ENCODE measurements at regions not wholly inside any gene's neighbourhood (a gene's known extent, or its start where the extent isn't known, plus 50 kb on each side); places are given as distances from the start of the nearest gene placed in this dataset.
"Not testable (repeated sequence)": the region's sequence is repeated elsewhere in the genome, so short reads cannot be mapped to it uniquely, and the experiment has no call there.

- Mint-ChIP-seq H3K36me3 (ENCODE audit: insufficient read depth) (no peaks in the 10 kb centered on the region), H3K4me3 (no peak overlapping the region), H3K9me3 (peaks cover 6 to 7% of the 10 kb centered on the region in 2 donors), H3K27ac (no peak overlapping the region), H3K4me1 (ENCODE audit: low read depth in 2 of 2) (no peaks in the 10 kb centered on the region), H3K27me3 (no peaks in the 10 kb centered on the region)
- no peak for DNase-seq
- no peak for ATAC-seq (replicated peaks)
Observed at GRCh38 chr2:187769437-187769836, 215.2 kb upstream of the TFPI start.

GRCh38 chr2:187774551-187775071 is 220.4 kb upstream of the TFPI start:
- H3K27me3 Mint-ChIP-seq = no peaks in the 10 kb centered on the region
- H3K4me3 Mint-ChIP-seq = no peak overlapping the region
- H3K36me3 Mint-ChIP-seq (ENCODE audit: insufficient read depth) = no peaks in the 10 kb centered on the region
- H3K9me3 Mint-ChIP-seq = peaks cover 7 to 10% of the 10 kb centered on the region in 2 donors
- H3K27ac Mint-ChIP-seq = no peak overlapping the region
- no peak for DNase-seq
- no peaks in the 10 kb centered on the region for H3K4me1 Mint-ChIP-seq (ENCODE audit: low read depth in 2 of 2)
- ATAC-seq (replicated peaks) = no peak

GRCh38 chr2:187775196-187775595 is 221.0 kb upstream of the TFPI start:
- DNase-seq (no peak), ATAC-seq (replicated peaks) (no peak)
- peaks cover 7 to 8% of the 10 kb centered on the region in 2 donors for H3K9me3 Mint-ChIP-seq
- no peak overlapping the region for H3K27ac Mint-ChIP-seq
- no peaks in the 10 kb centered on the region for H3K27me3 Mint-ChIP-seq
- no peak overlapping the region for H3K4me3 Mint-ChIP-seq
- H3K4me1 Mint-ChIP-seq (ENCODE audit: low read depth in 2 of 2) = no peaks in the 10 kb centered on the region
- H3K36me3 Mint-ChIP-seq (ENCODE audit: insufficient read depth) = no peaks in the 10 kb centered on the region

GRCh38 chr2:187775651-187776050 is 221.4 kb upstream of the TFPI start:
- Mint-ChIP-seq H3K36me3 (ENCODE audit: insufficient read depth) (no peaks in the 10 kb centered on the region), H3K4me3 (no peak overlapping the region), H3K27ac (no peak overlapping the region), H3K27me3 (no peaks in the 10 kb centered on the region), H3K4me1 (ENCODE audit: low read depth in 2 of 2) (no peaks in the 10 kb centered on the region), H3K9me3 (peaks cover 7 to 8% of the 10 kb centered on the region in 2 donors)
- DNase-seq (no peak), ATAC-seq (replicated peaks) (no peak)

GRCh38 chr2:187782301-187782700 is 228.1 kb upstream of the TFPI start:
- no peak for DNase-seq
- no peaks in the 10 kb centered on the region for H3K27me3 Mint-ChIP-seq
- H3K4me3 Mint-ChIP-seq = no peak overlapping the region
- no peak overlapping the region for H3K27ac Mint-ChIP-seq
- H3K9me3 Mint-ChIP-seq = peaks cover 11% of the 10 kb centered on the region in 2 donors
- no peaks in the 10 kb centered on the region for H3K4me1 Mint-ChIP-seq (ENCODE audit: low read depth in 2 of 2)
- H3K36me3 Mint-ChIP-seq (ENCODE audit: insufficient read depth) = no peaks in the 10 kb centered on the region
- ATAC-seq (replicated peaks) = no peak

- Mint-ChIP-seq H3K9me3 (peaks cover 9 to 17% of the 10 kb centered on the region in 2 donors), H3K27ac (no peak overlapping the region), H3K4me1 (ENCODE audit: low read depth in 2 of 2) (no peaks in the 10 kb centered on the region), H3K27me3 (no peaks in the 10 kb centered on the region), H3K4me3 (no peak overlapping the region), H3K36me3 (ENCODE audit: insufficient read depth) (no peaks in the 10 kb centered on the region)
- ATAC-seq (replicated peaks) = no peak
- DNase-seq = no peak
Observed at GRCh38 chr2:187783446-187783845, 229.2 kb upstream of the TFPI start.

GRCh38 chr2:187784138-187784537 is 229.9 kb upstream of the TFPI start:
- H3K4me3 Mint-ChIP-seq; H3K27ac Mint-ChIP-seq; H3K4me1 Mint-ChIP-seq (ENCODE audit: low read depth in 2 of 2); H3K27me3 Mint-ChIP-seq; DNase-seq; H3K36me3 Mint-ChIP-seq (ENCODE audit: insufficient read depth); ATAC-seq (replicated peaks): not testable (repeated sequence)
- peaks cover 6 to 24% of the 10 kb centered on the region in 2 donors for H3K9me3 Mint-ChIP-seq

GRCh38 chr2:187799601-187800000 is 245.4 kb upstream of the TFPI start:
- Mint-ChIP-seq H3K36me3 (ENCODE audit: insufficient read depth) (peaks cover 4% of the 10 kb centered on the region), H3K27ac (no peak overlapping the region), H3K4me1 (ENCODE audit: low read depth in 2 of 2) (no peaks in the 10 kb centered on the region), H3K27me3 (no peaks in the 10 kb centered on the region), H3K9me3 (peaks cover 11 to 18% of the 10 kb centered on the region in 2 donors), H3K4me3 (no peak overlapping the region)
- DNase-seq (no peak), ATAC-seq (replicated peaks) (no peak)

- Mint-ChIP-seq H3K9me3 (peaks cover 0 to 10% of the 10 kb centered on the region in 2 donors), H3K4me3 (no peak overlapping the region), H3K4me1 (ENCODE audit: low read depth in 2 of 2) (no peaks in the 10 kb centered on the region), H3K36me3 (ENCODE audit: insufficient read depth) (peaks cover under 1% of the 10 kb centered on the region), H3K27me3 (no peaks in the 10 kb centered on the region), H3K27ac (no peak overlapping the region)
- ATAC-seq (replicated peaks) (no peak), DNase-seq (no peak)
Observed at GRCh38 chr2:187803816-187804215, 249.6 kb upstream of the TFPI start.

GRCh38 chr2:187815113-187815512 is 260.9 kb upstream of the TFPI start:
- Mint-ChIP-seq H3K9me3 (peaks cover 9 to 12% of the 10 kb centered on the region in 2 donors), H3K27ac (no peak overlapping the region), H3K27me3 (no peaks in the 10 kb centered on the region), H3K36me3 (ENCODE audit: insufficient read depth) (no peaks in the 10 kb centered on the region), H3K4me1 (ENCODE audit: low read depth in 2 of 2) (no peaks in the 10 kb centered on the region), H3K4me3 (no peak overlapping the region)
- ATAC-seq (replicated peaks) (no peak), DNase-seq (no peak)

GRCh38 chr2:187819624-187820023 is 265.4 kb upstream of the TFPI start:
- no peaks in the 10 kb centered on the region for H3K27me3 Mint-ChIP-seq
- ATAC-seq (replicated peaks) = no peak
- H3K4me3 Mint-ChIP-seq = no peak overlapping the region
- H3K27ac Mint-ChIP-seq = no peak overlapping the region
- H3K9me3 Mint-ChIP-seq = peaks cover 8 to 19% of the 10 kb centered on the region in 2 donors
- H3K4me1 Mint-ChIP-seq (ENCODE audit: low read depth in 2 of 2) = no peaks in the 10 kb centered on the region
- DNase-seq = no peak
- H3K36me3 Mint-ChIP-seq (ENCODE audit: insufficient read depth) = no peaks in the 10 kb centered on the region

GRCh38 chr2:187825108-187825507 is 270.9 kb upstream of the TFPI start:
- no peak for ATAC-seq (replicated peaks)
- Mint-ChIP-seq H3K9me3 (peaks cover 6 to 21% of the 10 kb centered on the region in 2 donors), H3K27me3 (no peaks in the 10 kb centered on the region), H3K27ac (no peak overlapping the region), H3K4me3 (no peak overlapping the region), H3K36me3 (ENCODE audit: insufficient read depth) (no peaks in the 10 kb centered on the region), H3K4me1 (ENCODE audit: low read depth in 2 of 2) (no peaks in the 10 kb centered on the region)
- DNase-seq = no peak

- DNase-seq (no peak), ATAC-seq (replicated peaks) (no peak)
- H3K27me3 Mint-ChIP-seq = no peaks in the 10 kb centered on the region
- H3K36me3 Mint-ChIP-seq (ENCODE audit: insufficient read depth) = no peaks in the 10 kb centered on the region
- H3K4me1 Mint-ChIP-seq (ENCODE audit: low read depth in 2 of 2) = no peaks in the 10 kb centered on the region
- H3K4me3 Mint-ChIP-seq = no peak overlapping the region
- peaks cover 6 to 21% of the 10 kb centered on the region in 2 donors for H3K9me3 Mint-ChIP-seq
- H3K27ac Mint-ChIP-seq = no peak overlapping the region
Observed at GRCh38 chr2:187826023-187826422, 271.8 kb upstream of the TFPI start.

- Mint-ChIP-seq H3K27me3 (no peaks in the 10 kb centered on the region), H3K4me1 (ENCODE audit: low read depth in 2 of 2) (no peaks in the 10 kb centered on the region), H3K27ac (no peak overlapping the region), H3K4me3 (no peak overlapping the region), H3K9me3 (peaks cover 0 to 2% of the 10 kb centered on the region in 2 donors), H3K36me3 (ENCODE audit: insufficient read depth) (no peaks in the 10 kb centered on the region)
- ATAC-seq (replicated peaks) (no peak), DNase-seq (no peak)
Observed at GRCh38 chr2:187834787-187835186, 280.6 kb upstream of the TFPI start.

GRCh38 chr2:187838690-187839089 is 284.5 kb upstream of the TFPI start:
- H3K27ac Mint-ChIP-seq = no peak overlapping the region
- no peak overlapping the region for H3K4me3 Mint-ChIP-seq
- H3K36me3 Mint-ChIP-seq (ENCODE audit: insufficient read depth) = no peaks in the 10 kb centered on the region
- ATAC-seq (replicated peaks) (no peak), DNase-seq (no peak)
- no peaks in the 10 kb centered on the region for H3K4me1 Mint-ChIP-seq (ENCODE audit: low read depth in 2 of 2)
- H3K27me3 Mint-ChIP-seq = no peaks in the 10 kb centered on the region
- H3K9me3 Mint-ChIP-seq = no peaks in the 10 kb centered on the region
